Nephron (organoid): ENCODE measurements at regions not wholly inside any gene's neighbourhood (a gene's known extent, or its start where the extent isn't known, plus 50 kb on each side); places are given as distances from the start of the nearest gene placed in this dataset.

Experiments
- H3K27ac Mint-ChIP-seq, 3 experiments: 2 replicates each; pipeline ENCODE4 v1.8.0; 2020; ENCODE audit warnings: mixed read lengths in 3 of 3, mild to moderate bottlenecking in 2 of 3, moderate library complexity in 1 of 3
- H3K27me3 Mint-ChIP-seq: 2 replicates; pipeline ENCODE4 v1.8.0; 2021; ENCODE audit warnings: low read depth, mild to moderate bottlenecking, moderate library complexity, mixed read lengths
- H3K36me3 Mint-ChIP-seq: 2 replicates; pipeline ENCODE4 v1.8.0; 2020; ENCODE audit warnings: low read depth, mixed read lengths
- H3K4me1 Mint-ChIP-seq: 2 replicates; pipeline ENCODE4 v1.8.0; 2020; ENCODE audit warnings: mixed read lengths
- H3K4me3 Mint-ChIP-seq, 3 experiments: 2 replicates each; pipeline ENCODE4 v1.8.0; 2020; ENCODE audit warnings: mild to moderate bottlenecking in 3 of 3, mixed read lengths in 3 of 3, moderate library complexity in 2 of 3
- H3K9me3 Mint-ChIP-seq: 2 replicates; pipeline ENCODE4 v1.8.0; 2020; ENCODE audit warnings: mixed read lengths
- CTCF ChIP-seq, 3 experiments: fragments of 200-600 bp; sonication (generic); IDR thresholded peaks; one replicate each; pipeline ENCODE4 v1.5.0; 2021; ENCODE audit warnings: antibody characterized with exemption in 3 of 3; ENCODE audit not compliant: unreplicated experiment in 3 of 3

DNA sequence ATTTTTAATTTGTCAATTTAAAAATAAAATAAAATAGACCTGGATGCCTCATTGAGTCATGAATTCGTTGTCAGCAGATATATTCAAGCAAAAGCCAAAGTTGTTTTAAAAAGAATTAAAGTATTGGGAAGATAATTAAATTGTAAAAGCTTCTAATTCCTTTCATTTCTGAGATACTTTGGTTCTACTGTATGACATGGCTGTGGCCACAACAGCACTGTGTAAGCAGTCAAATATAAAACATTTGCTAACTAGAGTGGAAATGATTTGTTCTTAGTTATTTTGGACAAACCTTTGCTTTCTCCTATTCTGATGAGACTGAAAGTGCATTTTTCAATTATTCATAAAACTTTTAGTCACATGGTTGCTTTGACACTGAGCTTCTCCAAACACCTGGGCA lies 143.6 kb upstream of the FAM13C start:
- H3K9me3 Mint-ChIP-seq: peaks cover 7% of the 10 kb centered on the region
- H3K4me1 Mint-ChIP-seq: no peaks in the 10 kb centered on the region
- TF ChIP-seq CTCF (IDR thresholded peaks at IDR 0.05; ENCODE audit: unreplicated experiment in 3 of 3): no peak
- H3K27ac Mint-ChIP-seq: no peak overlapping the region
- no peak overlapping the region for H3K4me3 Mint-ChIP-seq
- no peaks in the 10 kb centered on the region for H3K36me3 Mint-ChIP-seq
- no peaks in the 10 kb centered on the region for H3K27me3 Mint-ChIP-seq

GRCh38 chr10:59499460-59499859 lies 137.1 kb upstream of the FAM13C start:
- H3K36me3 Mint-ChIP-seq: no peaks in the 10 kb centered on the region
- H3K9me3 Mint-ChIP-seq: peaks cover 21% of the 10 kb centered on the region
- no peak overlapping the region for H3K4me3 Mint-ChIP-seq
- TF ChIP-seq CTCF (IDR thresholded peaks at IDR 0.05; ENCODE audit: unreplicated experiment in 3 of 3): no peak
- H3K4me1 Mint-ChIP-seq: no peaks in the 10 kb centered on the region
- peaks cover 3% of the 10 kb centered on the region for H3K27me3 Mint-ChIP-seq
- no peak overlapping the region for H3K27ac Mint-ChIP-seq

GRCh38 chr10:59493017-59493416 lies 130.7 kb upstream of the FAM13C start:
- no peaks in the 10 kb centered on the region for H3K4me1 Mint-ChIP-seq
- H3K4me3 Mint-ChIP-seq: no peak overlapping the region
- H3K9me3 Mint-ChIP-seq: peaks cover 28% of the 10 kb centered on the region
- no peak for TF ChIP-seq CTCF (IDR thresholded peaks at IDR 0.05; ENCODE audit: unreplicated experiment in 3 of 3)
- no peaks in the 10 kb centered on the region for H3K36me3 Mint-ChIP-seq
- H3K27ac Mint-ChIP-seq: no peak overlapping the region
- peaks cover 3% of the 10 kb centered on the region for H3K27me3 Mint-ChIP-seq

DNA sequence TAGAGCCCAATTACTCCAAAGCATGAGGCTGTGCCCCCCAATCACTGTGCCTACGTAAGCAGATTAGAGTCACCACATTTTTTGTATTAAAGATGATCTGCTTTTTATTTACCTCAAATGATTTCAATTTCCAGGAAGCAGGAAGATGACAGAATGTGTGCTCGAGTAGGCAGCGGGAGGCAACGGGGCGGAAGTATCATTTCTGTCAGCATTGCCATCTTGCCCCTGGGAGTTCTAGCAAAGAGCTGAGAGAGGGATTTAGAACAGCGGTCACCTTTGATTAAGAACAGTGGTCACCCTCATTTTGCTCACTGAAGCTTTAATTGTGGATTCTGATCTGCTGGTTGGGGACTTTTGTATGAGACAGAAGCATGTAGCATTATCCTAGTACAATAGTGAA lies 117.1 kb upstream of the FAM13C start:
- TF ChIP-seq CTCF (IDR thresholded peaks at IDR 0.05; ENCODE audit: unreplicated experiment in 3 of 3): no peak
- peaks cover 8% of the 10 kb centered on the region for H3K9me3 Mint-ChIP-seq
- no peak overlapping the region for H3K4me3 Mint-ChIP-seq
- H3K27ac Mint-ChIP-seq: no peak overlapping the region
- H3K36me3 Mint-ChIP-seq: no peaks in the 10 kb centered on the region
- H3K27me3 Mint-ChIP-seq: peaks cover 4% of the 10 kb centered on the region
- no peaks in the 10 kb centered on the region for H3K4me1 Mint-ChIP-seq

- no peak overlapping the region for H3K27ac Mint-ChIP-seq
- H3K36me3 Mint-ChIP-seq: no peaks in the 10 kb centered on the region
- no peak overlapping the region for H3K4me3 Mint-ChIP-seq
- H3K4me1 Mint-ChIP-seq: no peaks in the 10 kb centered on the region
- H3K9me3 Mint-ChIP-seq: peaks cover 45% of the 10 kb centered on the region
- no peak for TF ChIP-seq CTCF (IDR thresholded peaks at IDR 0.05; ENCODE audit: unreplicated experiment in 3 of 3)
- H3K27me3 Mint-ChIP-seq: no peaks in the 10 kb centered on the region
Measured at GRCh38 chr10:59470570-59470969, 108.2 kb upstream of the FAM13C start.

- no peak overlapping the region for H3K27ac Mint-ChIP-seq
Measured at GRCh38 chr10:59465088-59465487, 102.7 kb upstream of the FAM13C start.

More at GRCh38 chr10:59465088-59465487, 102.7 kb upstream of the FAM13C start:
- peaks cover 19% of the 10 kb centered on the region for H3K9me3 Mint-ChIP-seq
- H3K4me3 Mint-ChIP-seq: no peak overlapping the region
- H3K4me1 Mint-ChIP-seq: no peaks in the 10 kb centered on the region
- no peak for TF ChIP-seq CTCF (IDR thresholded peaks at IDR 0.05; ENCODE audit: unreplicated experiment in 3 of 3)
- H3K27me3 Mint-ChIP-seq: no peaks in the 10 kb centered on the region
- H3K36me3 Mint-ChIP-seq: no peaks in the 10 kb centered on the region
